ENCODE measurements at regions not wholly inside any gene's neighbourhood (a gene's known extent, or its start where the extent isn't known, plus 50 kb on each side); places are given as distances from the start of the nearest gene placed in this dataset.

GRCh38 chr6:143621876-143622605, 55.7 kb upstream of the PHACTR2 start:
- H3K27ac ChIP-seq = no peak overlapping the region
- intact Hi-C loops (cut with DNase I; ENCODE audit: low total_unique reads) = no loop called here
- H3K4me3 ChIP-seq = no peak overlapping the region
- peaks cover 0 to 16% (median 4%) of the 10 kb centered on the region in 6 donors for H3K4me1 ChIP-seq
- WGBS, 5 donors = 76 to 86% (median 81%) methylated on average over 7 of the region's 7 CpGs
- TF ChIP-seq CTCF (IDR thresholded peaks at IDR 0.05 in 8 of 11, conservative IDR thresholded peaks at IDR 0.05 in 3 of 11) (no peak), POLR2AphosphoS5 (IDR thresholded peaks at IDR 0.05) (no peak), POLR2A (IDR thresholded peaks at IDR 0.05) (no peak)
- H3K27me3 ChIP-seq (replicated peaks in 1 of 7) = no peaks in the 10 kb centered on the region
- DNase-seq = no peak
- H3K9me3 ChIP-seq = no peaks in the 10 kb centered on the region
- H3K36me3 ChIP-seq = no peaks in the 10 kb centered on the region

- 89 to 99% (median 95%) methylated on average over 8 of the region's 8 CpGs for WGBS, 5 donors
- no peak for TF ChIP-seq POLR2A (IDR thresholded peaks at IDR 0.05)
- TF ChIP-seq CTCF (IDR thresholded peaks at IDR 0.05 in 8 of 11, conservative IDR thresholded peaks at IDR 0.05 in 3 of 11) = no peak
- TF ChIP-seq POLR2AphosphoS5 (IDR thresholded peaks at IDR 0.05) = no peak
- Histone ChIP-seq H3K36me3 (no peaks in the 10 kb centered on the region), H3K4me1 (peaks cover 0 to 16% (median 4%) of the 10 kb centered on the region in 6 donors), H3K27me3 (replicated peaks in 1 of 7) (no peaks in the 10 kb centered on the region), H3K9me3 (no peaks in the 10 kb centered on the region), H3K27ac (no peak overlapping the region), H3K4me3 (no peak overlapping the region)
- intact Hi-C loops (cut with DNase I; ENCODE audit: low total_unique reads) = no loop called here
- no peak for DNase-seq
Measured at GRCh38 chr6:143621159-143621873, 56.4 kb upstream of the PHACTR2 start.

- no peak for DNase-seq
- Histone ChIP-seq H3K4me1 (peaks cover 0 to 16% (median 4%) of the 10 kb centered on the region in 6 donors), H3K27ac (peak overlapping the region in 1 of 8 donors; percentile 16), H3K4me3 (no peak overlapping the region), H3K27me3 (replicated peaks in 1 of 7) (no peaks in the 10 kb centered on the region), H3K9me3 (no peaks in the 10 kb centered on the region), H3K36me3 (no peaks in the 10 kb centered on the region)
- WGBS, 5 donors = 56 to 75% (median 69%) methylated on average over 3 of the region's 3 CpGs
- TF ChIP-seq POLR2AphosphoS5 (IDR thresholded peaks at IDR 0.05) (no peak), POLR2A (IDR thresholded peaks at IDR 0.05) (no peak), CTCF (IDR thresholded peaks at IDR 0.05 in 8 of 11, conservative IDR thresholded peaks at IDR 0.05 in 3 of 11) (no peak)
- intact Hi-C loops (cut with DNase I; ENCODE audit: low total_unique reads) = no loop called here
Measured at GRCh38 chr6:143620447-143620846, 57.3 kb upstream of the PHACTR2 start.

GRCh38 chr6:143619824-143620401, 57.9 kb upstream of the PHACTR2 start:
- peak overlapping the region in 2 of 8 donors; percentile 16 to 30 for H3K27ac ChIP-seq
- H3K27me3 ChIP-seq (replicated peaks in 1 of 7) = no peaks in the 10 kb centered on the region
- H3K36me3 ChIP-seq = no peaks in the 10 kb centered on the region
- DNase-seq = no peak
- no peak for TF ChIP-seq POLR2AphosphoS5 (IDR thresholded peaks at IDR 0.05)
- no peak for TF ChIP-seq POLR2A (IDR thresholded peaks at IDR 0.05)
- no peak for TF ChIP-seq CTCF (IDR thresholded peaks at IDR 0.05 in 8 of 11, conservative IDR thresholded peaks at IDR 0.05 in 3 of 11)
- 74 to 87% (median 85%) methylated on average over 8 of the region's 8 CpGs for WGBS, 5 donors
- no peaks in the 10 kb centered on the region for H3K9me3 ChIP-seq
- H3K4me1 ChIP-seq = peaks cover 0 to 16% (median 4%) of the 10 kb centered on the region in 6 donors
- H3K4me3 ChIP-seq = no peak overlapping the region
- intact Hi-C loops (cut with DNase I; ENCODE audit: low total_unique reads) = no loop called here
